MCF 10A (cell line): ENCODE measurements at regions not wholly inside any gene's neighbourhood (a gene's known extent, or its start where the extent isn't known, plus 50 kb on each side); places are given as distances from the start of the nearest gene placed in this dataset.

ENCODE experiments used
- BruUV-seq: library from RNA; stranded (reverse); fragments of 400-500 nt; replicated peaks from 2 replicates; lab custom pipeline; 2021; lab: Mats Ljungman, UMichigan
- CTCF ChIA-PET: fragments of 300-600 bp; sonication (Branson Sonifier 250); formaldehyde crosslinking; extraction: SDS; loops from one replicate; lab custom pipeline; 2021; ENCODE audit warnings: antibody characterized with exemption, inconsistent platforms; lab: Yijun Ruan, JAX
- POLR2A ChIA-PET: fragments of 300-600, 350-650 bp; sonication (Branson Sonifier 250); formaldehyde crosslinking; extraction: SDS; loops from one replicate; lab custom pipeline; 2020; ENCODE audit warnings: antibody characterized with exemption, inconsistent platforms; lab: Yijun Ruan, JAX
- DNase-seq: peaks from one replicate; pipeline ENCODE4 v3.0.0-alpha.2; 2018; ENCODE audit not compliant: unreplicated experiment
- H3K27ac Mint-ChIP-seq: one replicate; pipeline ENCODE4 v1.8.0; 2022; ENCODE audit warnings: mild to moderate bottlenecking, low read depth, mixed read lengths; ENCODE audit not compliant: unreplicated experiment
- H3K27me3 Mint-ChIP-seq: one replicate; pipeline ENCODE4 v1.8.0; 2022; ENCODE audit warnings: mixed read lengths; ENCODE audit not compliant: insufficient read depth, unreplicated experiment
- H3K36me3 Mint-ChIP-seq: one replicate; pipeline ENCODE4 v1.8.0; 2022; ENCODE audit warnings: mild to moderate bottlenecking, moderate library complexity, mixed read lengths; ENCODE audit not compliant: insufficient read depth, unreplicated experiment
- H3K4me1 Mint-ChIP-seq: one replicate; pipeline ENCODE4 v1.8.0; 2022; ENCODE audit warnings: mixed read lengths; ENCODE audit not compliant: insufficient read depth, unreplicated experiment
- H3K4me3 Mint-ChIP-seq: one replicate; pipeline ENCODE4 v1.8.0; 2022; ENCODE audit warnings: mild to moderate bottlenecking, moderate library complexity, mixed read lengths; ENCODE audit not compliant: unreplicated experiment
- H3K9me3 Mint-ChIP-seq: one replicate; pipeline ENCODE4 v1.8.0; 2022; ENCODE audit warnings: mixed read lengths; ENCODE audit not compliant: unreplicated experiment
- CTCF ChIP-seq: fragments of 200-600 bp; IDR thresholded peaks from one replicate; pipeline ENCODE4 v1.8.0; 2022; ENCODE audit warnings: antibody characterized with exemption, mild to moderate bottlenecking; ENCODE audit not compliant: unreplicated experiment
- intact Hi-C: fragments of 100-400 bp; cut with micrococcal nuclease; formaldehyde crosslinking; loops from 2 replicates; pipeline ENCODE4 v1.14.1; 2022

GRCh38 chr3:137121704-137122314 lies 164.0 kb downstream of the IL20RB start:
- no peaks in the 10 kb centered on the region for H3K4me1 Mint-ChIP-seq
- H3K27me3 Mint-ChIP-seq, result no peaks in the 10 kb centered on the region
- ChIA-PET POLR2A (interaction anchor here (1.1 to 1.6 kb wide), 2 partner anchors 10 to 16 kb away, joined by 3 read pairs; no protein-coding TSS in a partner anchor), CTCF (interaction anchor here (0.6 to 2.0 kb wide), 17 partner anchors 10 to 931 kb away, joined by 3 to 8 read pairs (median 3); no protein-coding TSS in a partner anchor)
- intact Hi-C loops, result loop anchor here (5.0 kb wide), 2 partner anchors 570 to 930 kb away; no protein-coding TSS in a partner anchor
- no TSS peak for BruUV-seq
- no peaks in the 10 kb centered on the region for H3K9me3 Mint-ChIP-seq
- H3K36me3 Mint-ChIP-seq, result peaks cover 12% of the 10 kb centered on the region
- peak; percentile 52 for TF ChIP-seq CTCF
- no peak overlapping the region for H3K27ac Mint-ChIP-seq
- no peak overlapping the region for H3K4me3 Mint-ChIP-seq
- DNase-seq, result peak; percentile 58

GRCh38 chr3:137131081-137131480 lies 173.3 kb downstream of the IL20RB start:
- Mint-ChIP-seq H3K4me1 (no peaks in the 10 kb centered on the region), H3K27me3 (no peaks in the 10 kb centered on the region), H3K4me3 (no peak overlapping the region), H3K36me3 (peaks cover 33% of the 10 kb centered on the region), H3K9me3 (no peaks in the 10 kb centered on the region), H3K27ac (peak overlapping the region; percentile 20)
- no peak for TF ChIP-seq CTCF
- ChIA-PET CTCF (interaction anchor here (0.6 to 1.7 kb wide), 3 partner anchors 9 to 1650 kb away, joined by 3 to 8 read pairs (median 4); no protein-coding TSS in a partner anchor), POLR2A (interaction anchor here (1.3 kb wide), 1 partner anchor 10 kb away, joined by 3 read pairs; no protein-coding TSS in a partner anchor)
- intact Hi-C loops, result no loop called here
- no peak for DNase-seq
- BruUV-seq, result no TSS peak

- DNase-seq, result no peak
- intact Hi-C loops, result no loop called here
- no TSS peak for BruUV-seq
- H3K27ac Mint-ChIP-seq, result no peak overlapping the region
- ChIA-PET CTCF (interaction anchor here (0.7 to 0.8 kb wide), 2 partner anchors 13 to 308 kb away, joined by 3 read pairs; no protein-coding TSS in a partner anchor), POLR2A (interaction anchor here (1.2 kb wide), 1 partner anchor 11 kb away, joined by 4 read pairs; no protein-coding TSS in a partner anchor)
- H3K4me3 Mint-ChIP-seq, result no peak overlapping the region
- TF ChIP-seq CTCF, result no peak
- no peaks in the 10 kb centered on the region for H3K4me1 Mint-ChIP-seq
- H3K9me3 Mint-ChIP-seq, result peaks cover 11% of the 10 kb centered on the region
- peaks cover 32% of the 10 kb centered on the region for H3K36me3 Mint-ChIP-seq
- no peaks in the 10 kb centered on the region for H3K27me3 Mint-ChIP-seq
Measured at GRCh38 chr3:137134431-137134830, 176.6 kb downstream of the IL20RB start.

DNA sequence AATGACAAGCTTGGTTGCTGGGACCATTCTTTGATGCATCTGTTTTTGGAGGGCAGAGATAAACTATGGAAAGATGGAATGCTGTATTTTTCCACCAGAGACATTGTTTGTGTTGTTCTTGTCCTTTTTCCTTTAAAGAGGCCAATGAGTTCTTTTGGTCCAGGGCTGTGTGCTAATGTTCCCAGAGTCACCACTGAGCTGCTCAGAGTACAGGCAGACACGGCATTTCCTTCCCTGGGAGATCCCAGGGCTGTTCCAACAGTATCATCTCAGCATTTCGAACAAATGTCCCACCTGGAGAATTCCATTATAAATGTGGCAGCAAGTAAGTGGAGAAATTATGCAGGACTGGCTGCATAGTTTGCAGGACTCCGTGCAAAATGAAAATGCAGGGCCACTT lies 190.6 kb downstream of the IL20RB start:
- BruUV-seq, result no TSS peak
- intact Hi-C loops, result no loop called here
- H3K9me3 Mint-ChIP-seq, result no peaks in the 10 kb centered on the region
- ChIA-PET CTCF (interaction anchor here (0.5 to 0.8 kb wide), 3 partner anchors 13 to 1270 kb away, joined by 3 to 4 read pairs (median 3); no protein-coding TSS in a partner anchor), POLR2A (no interaction called here)
- DNase-seq, result no peak
- H3K27ac Mint-ChIP-seq, result no peak overlapping the region
- no peak overlapping the region for H3K4me3 Mint-ChIP-seq
- peaks cover 15% of the 10 kb centered on the region for H3K36me3 Mint-ChIP-seq
- no peak for TF ChIP-seq CTCF
- H3K4me1 Mint-ChIP-seq, result no peaks in the 10 kb centered on the region
- no peaks in the 10 kb centered on the region for H3K27me3 Mint-ChIP-seq
